AG10803 (cell line): ENCODE measurements at regions not wholly inside any gene's neighbourhood (a gene's known extent, or its start where the extent isn't known, plus 50 kb on each side); places are given as distances from the start of the nearest gene placed in this dataset.

Experiments
- DNase-seq: peaks from one replicate; pipeline ENCODE4 v3.0.0; 2010; ENCODE audit warnings: low read depth
- H3K4me3 ChIP-seq: 2 replicates; pipeline ENCODE4 v1.5.1; 2011; ENCODE audit warnings: mild to moderate bottlenecking, low read length, control low read depth
- CTCF ChIP-seq: conservative IDR thresholded peaks from 2 replicates; pipeline ENCODE4 v1.5.1; 2011; ENCODE audit warnings: mild to moderate bottlenecking, low read length, control low read depth, inconsistent platforms

- DNase-seq = no peak
- no peak for TF ChIP-seq CTCF
- no peak overlapping the region for H3K4me3 ChIP-seq
Observed at GRCh38 chr10:24041034-24041433, 167.9 kb upstream of the KIAA1217 start.

GRCh38 chr10:24041834-24042233 lies 167.1 kb upstream of the KIAA1217 start:
- TF ChIP-seq CTCF = no peak
- no peak overlapping the region for H3K4me3 ChIP-seq
- DNase-seq = no peak

- no peak overlapping the region for H3K4me3 ChIP-seq
- DNase-seq = no peak
- TF ChIP-seq CTCF = no peak
Observed at GRCh38 chr10:24042884-24043283, 166.1 kb upstream of the KIAA1217 start.

- no peak overlapping the region for H3K4me3 ChIP-seq
- TF ChIP-seq CTCF = no peak
- no peak for DNase-seq
Observed at GRCh38 chr10:24046060-24046459, 162.9 kb upstream of the KIAA1217 start.

GRCh38 chr10:24047176-24047575 lies 161.8 kb upstream of the KIAA1217 start:
- TF ChIP-seq CTCF = no peak
- no peak overlapping the region for H3K4me3 ChIP-seq
- DNase-seq = no peak

GRCh38 chr10:24054421-24054820 lies 154.5 kb upstream of the KIAA1217 start:
- no peak for DNase-seq
- TF ChIP-seq CTCF = no peak
- no peak overlapping the region for H3K4me3 ChIP-seq

GRCh38 chr10:24080207-24080606 lies 128.7 kb upstream of the KIAA1217 start:
- no peak for TF ChIP-seq CTCF
- no peak overlapping the region for H3K4me3 ChIP-seq
- DNase-seq = no peak
